Thoracic aorta (tissue), 2 donors: ENCODE measurements at regions not wholly inside any gene's neighbourhood (a gene's known extent, or its start where the extent isn't known, plus 50 kb on each side); places are given as distances from the start of the nearest gene placed in this dataset.

Experiments
- ATAC-seq: fragments of 150-250 bp; one replicate; pipeline ENCODE4 v1.8.0; 2017; ENCODE audit warnings: low read depth; ENCODE audit not compliant: insufficient number of reproducible peaks, low FRiP score
- DNase-seq: peaks from one replicate; pipeline ENCODE4 v3.0.0-alpha.2; 2020; ENCODE audit warnings: low spot score
- H3K27ac ChIP-seq, 2 donors: fragments of 200-600 bp; sonication (generic); 1 replicate in 1 of 2; 2 replicates in 1 of 2; pipeline ENCODE4 v1.5.1; 2016; ENCODE audit warnings: mild to moderate bottlenecking in 2 of 2, moderate library complexity in 2 of 2
- H3K27me3 ChIP-seq: fragments of 200-600 bp; sonication (generic); replicated peaks from 2 replicates; pipeline ENCODE4 v1.6.0; 2016; ENCODE audit warnings: mild to moderate bottlenecking; ENCODE audit not compliant: insufficient read depth
- H3K36me3 ChIP-seq: fragments of 200-600 bp; sonication (generic); one replicate; pipeline ENCODE4 v1.5.1; 2016
- H3K4me1 ChIP-seq, 2 donors: fragments of 200-600 bp; sonication (generic); 1 replicate in 1 of 2; 2 replicates in 1 of 2; pipeline versions ENCODE4 v1.5.1 to v1.6.0; 2016; ENCODE audit warnings: low read depth in 2 of 2, mild to moderate bottlenecking in 1 of 2; ENCODE audit not compliant: control insufficient read depth in 1 of 2
- H3K4me3 ChIP-seq: fragments of 200-600 bp; sonication (generic); 2 replicates; pipeline ENCODE4 v1.5.1; 2016; ENCODE audit warnings: mild to moderate bottlenecking
- H3K9me3 ChIP-seq: fragments of 200-600 bp; sonication (generic); 2 replicates; pipeline ENCODE4 v1.5.1; 2016
- CTCF ChIP-seq: fragments of 200-600 bp; sonication (generic); IDR thresholded peaks from one replicate; pipeline ENCODE4 v1.5.1; 2019; ENCODE audit warnings: antibody characterized with exemption

- TF ChIP-seq CTCF = no peak
- Histone ChIP-seq H3K36me3 (no peaks in the 10 kb centered on the region), H3K4me3 (no peak overlapping the region), H3K27ac (no peak overlapping the region), H3K4me1 (no peaks in the 10 kb centered on the region), H3K9me3 (no peaks in the 10 kb centered on the region), H3K27me3 (no peaks in the 10 kb centered on the region)
- no peak for ATAC-seq
- no peak for DNase-seq
Measured at GRCh38 chr21:16554503-16554902, 824.7 kb downstream of the USP25 start.

- no peaks in the 10 kb centered on the region for H3K36me3 ChIP-seq
- no peak overlapping the region for H3K27ac ChIP-seq
Measured at GRCh38 chr21:16563116-16563515, 833.3 kb downstream of the USP25 start.

GRCh38 chr21:16563795-16564194 is 834.0 kb downstream of the USP25 start:
- TF ChIP-seq CTCF = no peak
- no peaks in the 10 kb centered on the region for H3K9me3 ChIP-seq
- H3K27me3 ChIP-seq = no peaks in the 10 kb centered on the region
- ATAC-seq (no peak), DNase-seq (no peak)
- H3K4me1 ChIP-seq = peaks cover 0 to 9% of the 10 kb centered on the region in 2 donors
- H3K4me3 ChIP-seq = no peak overlapping the region
- H3K27ac ChIP-seq = no peak overlapping the region
- no peaks in the 10 kb centered on the region for H3K36me3 ChIP-seq

More at GRCh38 chr21:16563116-16563515, 833.3 kb downstream of the USP25 start:
- DNase-seq = no peak
- no peak overlapping the region for H3K4me3 ChIP-seq
- ATAC-seq = no peak
- no peak for TF ChIP-seq CTCF
- no peaks in the 10 kb centered on the region for H3K9me3 ChIP-seq
- H3K4me1 ChIP-seq = peaks cover 0 to 9% of the 10 kb centered on the region in 2 donors
- no peaks in the 10 kb centered on the region for H3K27me3 ChIP-seq

GRCh38 chr21:16568244-16568643 is 838.5 kb downstream of the USP25 start:
- Histone ChIP-seq H3K9me3 (no peaks in the 10 kb centered on the region), H3K27me3 (no peaks in the 10 kb centered on the region), H3K27ac (no peak overlapping the region), H3K4me1 (peaks cover 0 to 29% of the 10 kb centered on the region in 2 donors), H3K36me3 (no peaks in the 10 kb centered on the region), H3K4me3 (no peak overlapping the region)
- TF ChIP-seq CTCF = no peak
- ATAC-seq (no peak), DNase-seq (no peak)

- no peaks in the 10 kb centered on the region for H3K27me3 ChIP-seq
- H3K36me3 ChIP-seq = no peaks in the 10 kb centered on the region
- no peak for DNase-seq
- no peak for ATAC-seq
- no peak overlapping the region for H3K4me3 ChIP-seq
- H3K9me3 ChIP-seq = no peaks in the 10 kb centered on the region
- H3K27ac ChIP-seq = no peak overlapping the region
- H3K4me1 ChIP-seq = peaks cover 0 to 29% of the 10 kb centered on the region in 2 donors
- no peak for TF ChIP-seq CTCF
Measured at GRCh38 chr21:16568661-16569060, 838.9 kb downstream of the USP25 start.
